Stimulated activated CD4-positive, alpha-beta T cell treated with anti-CD3 and anti-CD28 coated beads, Interleukin-12 subunit alpha, Interleukin-12 subunit beta, amount 100 ng/mL, for 24 hours (primary cell): ENCODE measurements at regions not wholly inside any gene's neighbourhood (a gene's known extent, or its start where the extent isn't known, plus 50 kb on each side); places are given as distances from the start of the nearest gene placed in this dataset.

Source experiments
- DNase-seq, 2 experiments: peaks; one replicate each; pipeline ENCODE4 v3.0.0-alpha.2; 2020; ENCODE audit warnings: low read depth in 2 of 2

- DNase-seq, result no peak
These were observed 145.3 kb upstream of the MGMT start for GRCh38 chr10:129321727-129322126.

- DNase-seq, result no peak
These were observed 143.9 kb upstream of the MGMT start for GRCh38 chr10:129322933-129323820.

DNA sequence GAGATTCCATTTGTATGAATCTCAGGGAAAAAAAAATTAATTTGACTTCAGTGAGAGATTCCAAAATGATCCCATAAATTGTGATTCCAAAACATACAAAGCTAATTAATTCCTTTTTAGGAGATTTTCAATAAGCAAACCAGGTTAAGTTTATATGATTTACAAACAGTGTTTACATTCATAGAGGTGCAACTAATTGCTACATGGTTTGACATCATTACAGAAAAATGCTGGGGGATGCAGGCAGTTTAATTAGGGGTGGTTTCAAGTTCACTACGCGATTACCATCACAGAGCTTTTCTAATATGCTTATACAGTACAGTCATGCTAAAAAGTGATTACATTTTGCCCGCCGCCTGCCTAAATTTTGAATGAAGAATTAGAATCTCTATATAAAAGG, 143.2 kb upstream of the MGMT start:
- no peak for DNase-seq

DNA sequence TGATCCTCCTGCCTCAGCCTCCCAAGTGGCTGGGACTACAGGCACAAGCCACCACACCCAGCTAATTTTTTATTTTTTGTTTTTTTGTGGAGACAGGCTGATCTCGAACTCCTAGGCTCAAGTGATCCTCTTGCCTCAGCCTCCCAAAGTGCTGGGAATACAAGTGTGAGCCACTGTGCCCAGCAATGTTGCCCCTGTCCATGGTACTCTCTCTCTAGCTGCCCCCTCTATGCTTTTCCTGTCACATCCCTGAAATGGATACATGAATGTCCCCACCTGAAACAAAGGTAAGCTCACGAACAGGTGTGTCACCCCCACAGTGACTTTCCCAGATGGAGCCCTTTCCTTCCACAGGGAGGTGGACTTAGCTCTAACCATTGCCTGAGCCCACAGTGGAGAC, 141.1 kb upstream of the MGMT start:
- no peak for DNase-seq

- no peak for DNase-seq
These were observed 138.5 kb upstream of the MGMT start for GRCh38 chr10:129328546-129328945.

DNA sequence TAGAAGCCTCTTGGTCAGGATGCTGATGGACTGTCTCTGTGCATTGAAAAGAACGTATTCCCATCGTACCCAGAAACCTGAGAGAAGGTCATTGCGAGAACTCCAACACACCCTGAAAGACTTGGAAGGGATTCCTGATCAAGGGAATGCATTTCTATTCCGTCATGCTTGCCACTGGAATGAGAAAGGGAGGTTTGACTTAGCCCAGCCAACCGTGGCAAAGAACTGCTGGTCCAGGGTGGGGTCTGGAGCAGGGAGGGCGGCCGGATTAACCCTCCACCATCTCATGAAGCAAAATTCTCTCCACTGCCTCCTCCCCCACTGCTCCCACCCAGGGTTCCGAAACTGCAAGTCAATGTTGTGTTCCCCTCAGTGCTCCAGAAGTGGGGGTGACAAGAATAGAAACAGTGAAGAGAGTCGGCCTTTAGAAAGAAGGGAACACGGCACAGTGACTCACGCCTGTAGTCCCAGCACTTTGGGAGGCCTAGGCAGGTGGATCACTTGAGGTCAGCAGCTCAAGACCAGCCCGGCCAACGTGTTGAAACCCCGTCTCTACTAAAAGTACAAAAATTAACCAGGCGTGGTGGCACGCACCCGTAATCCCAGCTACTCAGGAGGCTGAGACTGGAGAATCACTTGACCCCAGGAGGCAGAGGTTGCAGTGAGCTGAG, 137.5 kb upstream of the MGMT start:
- DNase-seq, result no peak

DNA sequence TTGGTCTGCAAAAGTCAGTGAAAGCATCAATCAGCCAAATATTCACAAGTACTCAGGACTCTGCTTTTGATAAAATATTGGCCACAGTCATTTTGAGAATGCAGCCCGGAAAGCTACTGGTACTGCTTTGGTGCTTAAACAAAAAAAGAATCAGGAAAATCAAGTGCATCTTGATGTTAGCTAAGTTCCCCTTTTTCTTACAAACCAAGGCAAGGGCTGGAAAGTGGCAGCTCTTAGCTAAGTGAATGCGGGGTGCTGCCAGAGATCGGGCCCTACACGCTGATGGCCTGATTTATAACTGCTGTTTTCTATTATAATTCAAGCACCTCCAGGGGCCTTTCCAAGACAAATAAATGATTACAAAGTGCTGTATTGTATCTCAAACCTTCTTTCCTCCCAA, 136.8 kb upstream of the MGMT start:
- no peak for DNase-seq

- no peak for DNase-seq
These were observed 135.7 kb upstream of the MGMT start for GRCh38 chr10:129331207-129331838.

DNA sequence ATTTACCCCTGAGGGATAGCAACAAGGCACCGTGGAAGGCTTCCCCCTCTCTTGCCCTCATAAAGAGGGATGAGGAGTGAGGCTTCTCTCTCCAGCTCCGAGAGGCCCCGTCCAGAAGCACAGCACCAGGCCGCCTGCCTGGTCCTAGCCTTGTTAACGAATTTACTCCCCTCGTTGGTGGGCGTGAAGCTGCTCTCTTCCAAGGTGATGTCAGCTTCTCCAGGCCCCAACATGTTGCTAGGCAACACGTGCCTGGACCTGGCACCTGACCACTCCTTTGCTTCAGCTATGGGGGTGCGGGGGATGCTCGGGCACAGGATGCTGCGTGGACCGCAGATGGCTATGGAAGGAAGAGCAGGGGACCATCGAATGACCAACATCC, 135.2 kb upstream of the MGMT start:
- no peak for DNase-seq

- DNase-seq, result no peak
These were observed 134.6 kb upstream of the MGMT start for GRCh38 chr10:129332476-129332875.

DNA sequence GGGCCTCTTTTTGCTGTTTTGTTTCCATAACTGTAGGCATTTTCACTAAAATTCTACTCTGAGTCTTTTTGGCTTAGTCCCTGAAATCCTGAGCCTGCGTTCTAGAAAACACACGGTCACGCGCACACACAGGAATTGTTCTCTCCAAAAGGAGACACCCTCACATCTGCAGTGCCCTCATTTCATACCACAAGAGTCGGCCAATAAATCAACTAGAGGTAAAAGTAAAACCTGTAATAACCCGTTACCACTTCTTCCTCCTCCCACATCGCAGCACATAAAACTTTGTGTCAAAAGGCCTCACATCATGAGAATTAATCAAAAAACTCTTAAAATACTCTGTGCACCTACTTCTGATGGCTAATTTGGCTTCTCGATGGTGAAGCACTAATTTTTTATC, 133.3 kb upstream of the MGMT start:
- DNase-seq, result no peak

GRCh38 chr10:129334266-129334665, 132.8 kb upstream of the MGMT start:
- DNase-seq, result no peak

GRCh38 chr10:129335396-129335795, 131.6 kb upstream of the MGMT start:
- DNase-seq, result no peak

DNA sequence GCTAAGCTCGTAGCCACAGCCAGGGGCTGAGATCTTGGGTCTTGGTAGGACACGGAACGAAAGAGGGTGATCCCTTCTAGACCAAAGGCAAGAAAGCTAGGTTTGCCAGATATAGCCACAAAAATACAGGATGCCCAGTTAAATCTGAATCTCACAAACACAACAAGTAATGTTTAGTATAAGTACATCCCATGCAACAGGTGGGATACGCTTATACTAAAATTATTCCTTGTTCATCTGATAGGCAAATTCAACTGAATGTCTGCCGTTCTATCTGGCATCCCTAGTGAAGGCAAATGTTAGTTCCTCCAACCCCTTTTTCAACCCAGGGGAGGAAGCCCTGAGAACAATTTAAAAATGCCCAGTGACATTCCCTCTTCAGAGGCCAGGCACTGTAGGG, 131.1 kb upstream of the MGMT start:
- DNase-seq, result no peak

DNA sequence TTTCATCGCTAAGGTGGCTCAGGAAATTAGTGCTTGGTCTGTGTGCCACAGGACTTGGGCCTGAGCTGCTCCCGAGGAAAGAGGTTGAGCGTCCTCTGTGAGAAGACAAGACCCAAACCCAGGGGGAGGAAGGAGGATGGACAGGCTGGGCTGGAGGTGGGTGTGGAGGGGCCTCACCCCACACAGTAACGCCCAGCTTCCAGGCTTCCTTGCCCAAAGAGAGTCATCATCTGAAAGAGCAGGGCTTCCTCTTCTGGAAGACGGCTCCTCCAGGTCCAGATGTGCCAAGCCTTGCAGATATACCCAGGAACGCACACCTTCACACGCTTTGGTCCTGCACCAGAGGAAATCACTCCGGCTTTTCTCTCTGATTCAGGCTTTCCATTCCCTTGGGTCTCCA, 127.8 kb upstream of the MGMT start:
- no peak for DNase-seq

DNA sequence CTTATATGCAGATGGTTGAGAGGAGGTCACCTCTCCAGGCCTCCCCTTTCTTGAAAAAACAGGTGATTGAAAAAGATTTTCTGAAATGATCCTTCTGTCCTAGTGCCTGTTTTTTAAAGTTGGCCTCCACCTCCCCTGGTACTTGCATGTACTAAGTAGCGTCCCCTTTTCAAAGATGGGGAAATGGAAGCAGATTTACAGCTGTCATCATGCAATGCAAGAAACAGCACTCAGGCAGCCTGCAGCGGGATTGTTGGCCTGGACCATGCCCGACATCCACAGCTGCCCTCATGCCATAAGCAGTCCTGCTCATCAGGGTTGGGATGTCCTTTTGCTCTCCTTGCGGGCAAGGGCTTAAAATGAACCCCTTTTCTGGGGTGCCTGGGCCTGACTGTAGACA, 127.2 kb upstream of the MGMT start:
- no peak for DNase-seq

DNA sequence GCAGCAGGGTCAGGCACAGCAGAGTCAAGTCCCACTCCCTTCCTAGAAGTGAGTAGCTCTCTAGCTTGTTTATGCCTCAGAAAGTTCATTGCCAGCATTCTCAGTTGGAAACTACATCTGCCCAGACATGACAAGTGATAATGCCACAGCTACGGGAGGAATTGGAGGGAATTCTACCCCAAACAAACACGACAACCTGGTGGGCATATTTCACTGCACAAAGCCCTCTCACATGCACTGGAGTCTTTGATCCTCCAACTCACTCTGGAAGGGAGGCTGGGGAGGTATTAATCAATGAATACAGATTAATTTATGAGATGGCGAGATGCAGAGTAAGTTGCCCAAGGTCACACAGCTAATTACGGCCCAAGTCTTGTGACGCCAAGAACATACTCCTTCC, 126.0 kb upstream of the MGMT start:
- DNase-seq, result no peak

- no peak for DNase-seq
These were observed 124.7 kb upstream of the MGMT start for GRCh38 chr10:129342385-129342784.

DNA sequence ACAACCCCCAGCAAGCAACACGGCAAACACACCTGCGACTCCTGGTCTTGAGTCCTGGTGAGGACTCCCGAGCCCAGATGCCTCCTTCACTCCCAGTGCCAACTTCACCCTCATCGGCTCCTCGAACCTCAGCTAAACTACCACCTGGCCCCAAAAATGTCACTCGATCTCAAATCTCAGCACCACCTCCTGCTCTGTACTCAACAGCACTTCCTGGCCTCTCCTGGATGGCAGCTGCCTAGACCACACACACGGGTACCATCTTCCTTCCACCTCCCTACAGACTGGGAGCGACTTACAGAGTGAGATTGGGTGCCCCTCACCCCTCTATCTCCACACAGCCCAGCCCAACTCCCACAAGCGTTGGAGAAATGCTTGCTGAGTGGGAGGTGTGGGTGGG, 123.9 kb upstream of the MGMT start:
- DNase-seq, result no peak

GRCh38 chr10:129344103-129344502, 122.9 kb upstream of the MGMT start:
- DNase-seq, result no peak

GRCh38 chr10:129344731-129345355, 122.2 kb upstream of the MGMT start:
- DNase-seq, result no peak

- DNase-seq, result no peak
These were observed 121.3 kb upstream of the MGMT start for GRCh38 chr10:129345763-129346162.

DNA sequence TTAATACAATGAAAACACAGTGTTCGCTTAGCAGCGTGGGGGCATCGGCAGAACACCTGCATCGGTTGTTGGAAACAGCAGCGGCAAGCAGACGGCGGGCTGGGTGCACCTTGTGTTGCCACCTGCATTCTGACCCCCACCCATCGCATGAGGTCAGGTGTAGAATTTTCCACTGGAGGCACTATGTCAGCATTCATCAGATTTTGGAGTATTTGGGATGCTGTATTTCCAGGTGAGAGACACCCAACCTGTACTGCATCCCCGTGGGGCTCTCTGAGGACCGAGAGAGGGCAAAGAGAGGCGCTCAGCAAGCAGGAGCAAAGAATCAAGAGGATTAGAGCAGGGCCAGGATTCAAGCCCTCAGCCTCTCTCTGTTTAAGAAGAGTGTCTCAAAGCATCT, 116.4 kb upstream of the MGMT start:
- DNase-seq, result no peak
